ENCODE measurements at regions not wholly inside any gene's neighbourhood (a gene's known extent, or its start where the extent isn't known, plus 50 kb on each side); places are given as distances from the start of the nearest gene placed in this dataset.

DNA sequence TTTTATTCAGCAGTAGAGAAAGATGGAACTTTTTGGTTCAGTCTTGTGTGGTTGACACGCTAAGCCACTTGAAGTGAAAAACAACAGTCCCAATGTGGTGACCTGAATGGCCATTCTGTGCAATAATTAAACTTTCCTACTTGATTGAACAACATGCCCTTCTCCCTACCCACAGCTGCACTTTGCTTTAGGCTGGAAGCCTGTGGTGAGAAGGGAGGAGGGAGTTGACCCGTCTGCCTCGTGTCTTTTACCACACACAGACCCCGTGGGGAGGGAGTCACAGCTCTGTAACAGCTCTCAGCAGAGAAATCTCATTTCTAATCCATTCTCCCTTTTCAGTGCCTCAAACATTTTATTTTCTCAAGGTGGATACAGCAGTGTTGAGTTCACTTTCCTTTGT lies 138.2 kb upstream of the PKDCC start:
- TF ChIP-seq, protein P1, sequence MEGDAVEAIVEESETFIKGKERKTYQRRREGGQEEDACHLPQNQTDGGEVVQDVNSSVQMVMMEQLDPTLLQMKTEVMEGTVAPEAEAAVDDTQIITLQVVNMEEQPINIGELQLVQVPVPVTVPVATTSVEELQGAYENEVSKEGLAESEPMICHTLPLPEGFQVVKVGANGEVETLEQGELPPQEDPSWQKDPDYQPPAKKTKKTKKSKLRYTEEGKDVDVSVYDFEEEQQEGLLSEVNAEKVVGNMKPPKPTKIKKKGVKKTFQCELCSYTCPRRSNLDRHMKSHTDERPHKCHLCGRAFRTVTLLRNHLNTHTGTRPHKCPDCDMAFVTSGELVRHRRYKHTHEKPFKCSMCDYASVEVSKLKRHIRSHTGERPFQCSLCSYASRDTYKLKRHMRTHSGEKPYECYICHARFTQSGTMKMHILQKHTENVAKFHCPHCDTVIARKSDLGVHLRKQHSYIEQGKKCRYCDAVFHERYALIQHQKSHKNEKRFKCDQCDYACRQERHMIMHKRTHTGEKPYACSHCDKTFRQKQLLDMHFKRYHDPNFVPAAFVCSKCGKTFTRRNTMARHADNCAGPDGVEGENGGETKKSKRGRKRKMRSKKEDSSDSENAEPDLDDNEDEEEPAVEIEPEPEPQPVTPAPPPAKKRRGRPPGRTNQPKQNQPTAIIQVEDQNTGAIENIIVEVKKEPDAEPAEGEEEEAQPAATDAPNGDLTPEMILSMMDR (conservative IDR thresholded peaks at IDR 0.05) = no peak
- no peak for TF ChIP-seq EZH2 (IDR thresholded peaks at IDR 0.05; ENCODE audit: low read depth)

Measured in PC-9 (cell line).